NCI-H187 (cell line): ENCODE measurements at regions not wholly inside any gene's neighbourhood (a gene's known extent, or its start where the extent isn't known, plus 50 kb on each side); places are given as distances from the start of the nearest gene placed in this dataset.
"Not testable (repeated sequence)": the region's sequence is repeated elsewhere in the genome, so short reads cannot be mapped to it uniquely, and the experiment has no call there.

Experiments
- DNase-seq, 2 experiments: peaks; one replicate each; lab custom pipeline; 2025; lab: John Stamatoyannopoulos, UW

DNA sequence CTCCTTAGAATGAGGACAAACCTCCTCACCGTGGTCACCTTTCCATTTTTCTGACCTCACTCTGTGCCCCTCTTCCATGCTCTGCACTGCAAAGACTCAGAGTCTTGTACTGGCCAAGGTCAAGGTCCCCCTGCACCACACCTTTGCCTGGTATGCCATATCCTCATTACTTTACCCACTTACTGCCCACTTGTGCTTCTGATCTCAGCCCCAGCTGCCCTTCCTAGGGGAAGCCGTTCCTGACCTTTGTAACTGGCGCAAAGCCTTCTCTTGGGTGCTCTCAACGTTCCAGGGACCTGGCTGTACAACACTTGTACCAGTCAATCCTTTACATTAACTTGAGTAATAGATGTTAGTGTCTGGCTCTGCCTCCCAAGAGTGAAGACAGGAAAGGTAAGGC, 256.0 kb downstream of the SV2B start:
- no peak for DNase-seq

DNA sequence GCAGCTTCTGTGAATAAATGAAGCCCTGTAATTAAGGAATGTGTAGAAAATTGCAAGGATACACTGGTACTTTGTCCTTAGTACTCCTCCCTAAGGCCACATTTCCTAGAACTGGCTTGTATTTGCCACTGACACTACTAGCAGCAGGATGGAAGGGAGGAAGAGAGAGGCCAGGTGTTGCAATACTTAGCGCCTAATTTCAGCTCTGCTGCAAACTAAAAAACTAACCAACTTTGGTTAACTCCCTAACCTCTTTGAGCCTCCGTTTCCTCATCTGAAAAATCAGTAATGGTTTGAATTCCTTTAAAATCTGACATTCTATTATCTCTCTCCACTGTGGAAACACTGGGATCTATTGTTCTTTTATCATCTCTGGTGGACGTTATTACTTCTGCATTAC, 257.0 kb downstream of the SV2B start:
- DNase-seq: no peak

DNA sequence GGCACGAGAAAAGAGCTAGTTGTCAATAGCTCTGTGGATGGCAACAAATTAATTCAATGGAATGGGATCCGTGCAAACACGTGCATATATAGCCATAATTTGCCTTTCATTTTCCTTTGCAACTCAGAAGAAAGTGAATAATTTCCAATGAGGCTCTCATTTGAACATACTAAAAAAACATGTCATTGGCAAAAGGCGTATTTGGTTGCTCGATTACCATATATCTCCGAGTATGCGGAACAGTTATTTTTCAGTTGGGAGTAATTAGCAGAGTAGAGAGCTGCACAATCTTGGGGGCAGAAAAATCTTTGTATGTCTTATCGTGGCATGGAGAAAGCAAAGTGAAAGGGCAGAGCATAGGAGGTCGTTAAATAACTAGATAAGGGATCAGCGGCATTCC, 257.4 kb downstream of the SV2B start:
- no peak for DNase-seq

DNA sequence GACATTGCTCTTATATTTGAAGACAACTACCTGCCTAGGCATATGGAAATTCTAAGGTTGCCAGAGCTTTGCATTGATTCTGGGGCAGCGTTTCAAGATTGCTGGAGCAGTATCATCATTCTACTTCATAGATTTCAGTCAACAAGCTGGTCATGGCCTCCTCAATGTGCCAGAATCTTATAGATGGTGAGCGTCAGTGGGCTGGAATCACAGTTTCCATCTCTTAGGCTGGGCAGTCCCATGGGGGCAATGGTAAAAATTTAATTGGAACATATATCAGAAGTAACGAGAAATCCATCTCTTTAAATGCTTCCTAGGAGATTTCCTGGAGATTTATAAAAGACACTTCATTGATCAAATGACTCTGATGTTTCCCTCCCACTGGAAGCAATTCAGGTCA, 258.3 kb downstream of the SV2B start:
- DNase-seq: no peak

DNA sequence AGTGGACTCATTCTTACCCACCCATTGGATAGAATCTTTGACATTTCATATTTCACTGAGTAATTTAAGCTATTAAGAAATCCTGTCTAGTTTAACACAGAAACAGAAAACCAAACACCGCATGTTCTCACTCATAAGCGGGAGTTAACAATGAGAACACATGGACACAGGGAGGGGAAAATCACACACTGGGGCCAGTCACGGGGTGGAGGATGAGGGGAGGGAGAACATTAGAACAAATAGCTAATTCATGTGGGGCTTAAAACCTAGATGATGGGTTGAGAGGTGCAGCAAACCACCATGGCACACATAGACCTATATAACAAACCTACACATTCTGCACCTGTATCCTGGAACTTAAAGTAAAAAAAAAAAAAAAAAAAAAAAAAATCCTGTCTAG, 261.6 kb downstream of the SV2B start:
- not testable (repeated sequence) for DNase-seq

DNA sequence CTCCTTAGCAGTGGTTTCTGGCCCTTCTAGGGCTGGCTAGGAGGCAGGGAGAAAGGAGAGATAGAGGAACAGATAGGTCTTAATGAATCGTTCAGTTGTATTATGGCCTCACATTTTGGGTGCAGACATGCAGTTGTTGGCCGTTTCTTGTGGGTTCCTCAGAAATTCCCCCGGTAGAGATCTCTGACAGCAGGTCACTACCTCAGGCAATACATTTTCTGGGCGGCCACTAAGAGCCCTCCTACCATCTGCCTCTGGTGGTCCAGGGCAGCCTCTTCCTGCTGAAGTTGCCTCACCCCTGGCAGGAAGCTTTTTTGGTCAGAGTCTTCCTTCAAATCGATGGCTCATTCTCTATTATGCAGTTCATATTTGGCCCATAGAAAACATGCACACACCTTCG, 266.1 kb downstream of the SV2B start:
- no peak for DNase-seq

DNA sequence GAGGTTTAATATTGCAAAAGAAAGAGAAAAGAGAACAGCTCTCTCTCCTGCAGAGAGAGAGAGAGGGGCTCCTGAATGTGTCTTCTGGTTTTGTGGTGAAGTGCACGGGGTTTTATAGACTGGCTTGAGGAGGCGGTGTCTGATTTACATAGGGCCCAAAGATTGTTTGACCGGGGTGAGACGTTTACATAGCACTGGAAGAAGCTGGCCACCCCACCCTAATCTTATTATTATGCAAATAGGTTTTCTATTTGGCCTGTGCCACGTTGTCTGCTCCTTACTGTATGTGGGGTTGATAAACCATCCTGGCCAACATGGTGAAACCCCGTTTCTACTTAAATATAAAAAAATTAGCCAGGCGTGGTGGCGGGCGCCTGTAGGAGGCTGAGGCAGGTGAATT, 268.6 kb downstream of the SV2B start:
- DNase-seq: no peak

DNA sequence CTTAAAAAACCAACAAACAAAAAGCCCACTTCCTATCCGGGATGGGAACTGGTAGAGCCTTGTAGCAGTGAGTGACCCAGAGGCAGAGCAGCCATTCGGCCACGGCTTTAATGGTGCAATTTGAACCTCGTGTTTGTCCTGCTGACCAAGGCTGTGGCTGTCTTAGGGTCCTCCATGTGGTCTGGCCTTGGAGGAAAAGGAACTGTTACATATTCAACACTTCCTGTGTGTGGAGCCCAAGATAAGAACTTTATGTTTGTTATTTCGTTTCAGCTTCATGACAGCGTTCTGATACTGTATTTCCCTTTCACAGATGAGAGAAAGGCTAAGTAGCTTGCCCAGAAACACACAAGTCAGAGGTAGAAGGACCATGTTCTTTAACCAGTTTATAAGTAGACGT, 269.8 kb downstream of the SV2B start:
- no peak for DNase-seq

DNA sequence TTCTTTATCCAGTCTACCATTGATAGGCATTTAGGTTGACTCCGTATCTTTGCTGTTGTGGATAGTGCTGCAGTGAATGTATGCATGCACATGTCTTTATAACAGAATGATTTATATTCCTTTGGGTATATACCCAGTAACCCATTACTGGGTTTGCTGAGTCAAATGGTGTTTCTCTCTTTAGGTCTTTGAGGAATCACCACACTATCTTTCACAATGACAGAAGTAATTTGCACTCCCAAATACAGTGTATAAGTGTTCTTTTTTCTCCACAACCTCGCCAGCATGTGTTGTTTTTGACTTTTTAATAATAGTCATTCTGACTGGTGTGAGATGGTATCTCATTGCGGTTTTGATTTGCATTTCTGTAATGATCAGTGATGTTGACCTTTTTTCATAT, 271.3 kb downstream of the SV2B start:
- not testable (repeated sequence) for DNase-seq

DNA sequence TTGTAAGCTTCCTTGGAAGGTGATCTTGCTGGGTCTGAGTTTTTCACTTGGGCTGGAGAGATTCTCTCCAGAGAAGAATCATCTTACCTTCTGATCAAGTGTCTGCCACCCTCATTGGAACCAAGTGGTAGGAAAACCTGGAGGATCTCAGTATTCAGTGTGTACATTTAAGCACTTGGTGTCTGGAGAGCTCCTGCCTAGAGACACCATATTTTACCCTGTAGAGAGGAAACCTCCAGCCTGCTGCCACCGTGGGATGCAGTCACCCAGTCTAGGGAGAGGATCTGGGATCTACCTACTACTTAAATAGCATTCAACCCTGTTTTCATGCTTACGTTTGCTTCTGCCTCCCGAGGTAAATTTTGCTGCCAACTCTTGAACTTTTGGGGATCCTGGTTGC, 274.3 kb downstream of the SV2B start:
- no peak for DNase-seq

DNA sequence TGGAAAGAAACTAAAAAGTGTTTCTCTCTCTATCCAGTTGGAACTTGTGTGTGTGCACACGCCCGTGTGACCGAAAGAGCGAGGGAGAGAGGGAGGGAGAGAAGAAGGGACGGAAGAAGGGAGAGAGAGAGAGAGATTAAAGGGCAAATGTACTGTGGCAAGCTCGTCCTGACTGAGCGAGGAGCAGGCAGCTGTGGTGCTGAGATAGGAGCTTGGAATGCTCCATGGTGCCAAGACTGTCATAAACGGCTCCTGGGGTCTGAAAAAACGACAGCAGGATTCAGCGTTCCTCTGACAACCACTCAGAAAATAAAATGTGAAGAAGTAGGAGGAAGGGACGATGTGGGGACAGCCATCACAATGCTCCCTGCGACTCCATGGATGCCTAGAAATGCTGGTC, 276.0 kb downstream of the SV2B start:
- no peak for DNase-seq

DNA sequence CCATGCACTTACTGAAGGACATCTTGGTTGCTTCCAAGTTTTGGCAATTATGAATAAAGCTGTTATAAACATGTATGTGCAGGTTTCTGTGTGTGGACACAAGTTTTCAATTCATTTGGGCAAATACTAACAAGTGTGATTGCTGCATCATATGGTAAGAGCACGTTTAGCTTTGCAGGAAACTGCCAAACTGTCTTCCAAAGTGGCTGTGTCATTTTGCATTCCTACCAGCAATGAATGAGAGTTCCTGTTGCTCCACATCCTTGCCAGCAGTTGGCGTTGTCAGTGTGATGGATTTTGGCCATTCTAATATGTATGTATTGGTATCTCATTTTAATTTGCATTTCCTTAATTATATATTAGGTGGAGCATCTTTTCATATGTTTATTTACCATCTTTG, 280.1 kb downstream of the SV2B start:
- DNase-seq: no peak

DNA sequence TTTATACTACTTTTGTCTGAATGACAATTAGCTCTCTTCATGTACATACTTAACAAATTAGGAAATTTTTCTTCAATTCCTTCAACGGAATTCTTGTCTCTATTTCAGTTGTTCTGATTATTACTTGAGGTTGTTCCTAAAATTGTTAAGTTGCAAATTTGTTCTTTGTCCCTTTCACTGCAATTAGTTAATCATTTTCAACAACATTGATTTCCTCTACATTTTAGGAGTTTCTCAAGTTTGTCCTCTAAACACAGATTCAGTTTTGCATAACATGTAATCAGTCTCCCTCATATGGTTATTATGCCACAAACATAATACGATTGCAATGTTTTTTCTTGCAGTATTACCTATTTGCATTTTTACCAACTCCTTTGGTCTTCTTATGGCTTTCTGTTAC, 283.5 kb downstream of the SV2B start:
- no peak for DNase-seq

DNA sequence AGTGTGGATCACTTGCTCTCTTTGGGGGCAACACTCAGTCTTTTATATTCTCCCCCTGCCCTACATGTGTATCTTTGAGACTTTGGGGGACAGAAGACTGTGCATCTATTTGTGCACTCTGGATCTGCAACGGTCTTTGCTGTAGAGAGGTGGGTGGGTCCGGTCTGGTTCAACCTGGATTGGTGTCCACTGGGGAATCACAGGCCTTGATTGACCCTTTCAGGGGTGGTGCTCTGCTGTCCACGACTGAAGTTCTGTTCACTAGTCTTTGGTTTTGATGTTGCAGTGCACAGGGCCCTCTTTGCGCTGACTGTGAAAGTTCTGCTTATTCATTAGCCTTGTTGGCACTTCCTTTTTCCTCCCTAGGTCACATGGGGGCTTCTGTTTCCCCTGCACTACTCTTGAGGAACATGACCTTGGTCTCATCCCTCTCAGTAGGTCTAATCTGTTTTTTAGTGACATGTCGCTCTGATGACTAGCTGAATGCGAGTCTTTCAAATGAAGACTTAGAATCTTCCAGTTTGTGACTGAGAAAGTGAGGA, 284.2 kb downstream of the SV2B start:
- DNase-seq: no peak

DNA sequence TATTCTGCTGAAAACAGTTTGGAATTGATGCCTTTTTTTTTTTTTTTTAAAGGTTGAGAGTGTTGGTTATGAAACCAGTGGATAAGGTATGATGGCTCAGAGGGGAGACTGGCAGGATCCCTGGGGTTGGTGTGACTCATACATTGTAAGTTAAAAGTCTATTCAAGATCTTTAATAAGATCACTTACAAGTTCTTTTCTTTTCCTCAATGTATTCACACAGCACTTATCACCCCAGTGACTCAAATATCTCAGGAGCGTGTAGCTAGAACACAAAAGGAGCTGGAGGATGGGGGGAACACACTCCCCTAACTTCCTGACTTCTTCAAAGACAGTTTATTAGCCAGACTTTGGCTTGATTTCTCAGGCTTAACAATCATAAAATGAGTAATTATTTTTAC, 285.3 kb downstream of the SV2B start:
- no peak for DNase-seq

DNA sequence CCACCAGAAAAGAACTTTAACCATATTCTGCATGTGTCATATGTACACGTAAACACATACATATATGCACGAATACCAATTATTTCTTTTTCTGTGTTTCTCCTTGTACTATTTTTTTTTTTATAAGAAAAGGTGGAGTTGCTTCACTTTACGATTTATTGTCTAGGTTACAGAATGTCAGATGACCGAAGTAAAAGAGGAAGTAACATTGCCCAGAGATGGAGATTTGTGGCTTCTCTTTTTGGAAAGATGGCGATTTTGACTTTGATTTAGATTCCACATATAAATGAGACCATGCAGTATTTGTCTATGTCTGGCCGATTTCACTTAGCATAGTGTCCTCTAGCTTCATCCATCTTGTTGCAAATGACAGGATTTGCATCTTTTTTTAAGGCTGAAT, 293.1 kb downstream of the SV2B start:
- DNase-seq: no peak

DNA sequence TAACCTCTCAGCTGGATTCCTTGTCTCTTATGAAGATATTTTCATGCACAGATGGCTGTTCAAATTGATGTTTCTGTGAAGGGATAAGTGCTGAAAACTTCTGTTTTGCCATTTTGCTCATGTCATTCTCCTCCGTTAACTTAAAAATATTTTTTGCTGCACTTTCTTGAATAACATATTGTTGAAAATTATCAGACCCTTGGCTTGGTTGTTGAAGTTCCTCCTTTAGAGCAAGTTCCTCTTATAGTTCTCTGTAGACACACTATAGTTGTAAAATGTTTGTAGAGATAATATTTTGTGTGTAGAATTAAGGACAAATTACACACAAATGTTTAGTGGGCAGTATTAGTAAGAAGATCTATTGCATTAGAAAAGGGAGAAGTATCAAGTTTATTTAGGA, 300.4 kb downstream of the SV2B start:
- no peak for DNase-seq

DNA sequence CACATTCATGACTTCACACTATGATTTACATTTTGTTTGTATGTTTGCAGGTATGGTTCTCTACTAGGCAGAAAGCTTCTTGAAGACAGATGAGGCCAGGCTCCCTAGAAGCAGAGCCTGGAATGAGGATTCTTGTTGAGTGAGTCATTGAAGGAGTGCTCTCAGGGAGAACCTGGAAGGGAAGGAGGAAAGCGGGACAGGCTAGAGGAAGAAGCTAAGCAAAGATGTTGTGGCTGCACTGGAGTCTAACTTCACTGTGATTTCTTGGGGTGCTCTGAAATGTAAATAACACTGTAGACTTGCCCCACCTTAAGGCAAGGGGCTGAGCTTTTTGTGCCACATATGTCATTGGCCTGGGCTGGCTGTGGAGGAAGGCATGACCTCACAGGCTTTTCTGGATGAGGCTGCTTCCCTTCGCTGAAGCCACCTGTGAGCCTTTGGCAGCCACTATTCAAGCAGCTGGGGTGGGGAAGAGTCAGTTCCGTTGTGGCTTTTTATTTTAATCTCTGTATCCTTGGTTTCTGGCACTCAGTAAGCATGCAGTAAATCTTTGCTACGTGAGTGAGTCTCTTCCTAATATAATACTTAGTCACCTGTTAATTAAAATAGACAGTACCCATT, 307.3 kb downstream of the SV2B start:
- DNase-seq: no peak

DNA sequence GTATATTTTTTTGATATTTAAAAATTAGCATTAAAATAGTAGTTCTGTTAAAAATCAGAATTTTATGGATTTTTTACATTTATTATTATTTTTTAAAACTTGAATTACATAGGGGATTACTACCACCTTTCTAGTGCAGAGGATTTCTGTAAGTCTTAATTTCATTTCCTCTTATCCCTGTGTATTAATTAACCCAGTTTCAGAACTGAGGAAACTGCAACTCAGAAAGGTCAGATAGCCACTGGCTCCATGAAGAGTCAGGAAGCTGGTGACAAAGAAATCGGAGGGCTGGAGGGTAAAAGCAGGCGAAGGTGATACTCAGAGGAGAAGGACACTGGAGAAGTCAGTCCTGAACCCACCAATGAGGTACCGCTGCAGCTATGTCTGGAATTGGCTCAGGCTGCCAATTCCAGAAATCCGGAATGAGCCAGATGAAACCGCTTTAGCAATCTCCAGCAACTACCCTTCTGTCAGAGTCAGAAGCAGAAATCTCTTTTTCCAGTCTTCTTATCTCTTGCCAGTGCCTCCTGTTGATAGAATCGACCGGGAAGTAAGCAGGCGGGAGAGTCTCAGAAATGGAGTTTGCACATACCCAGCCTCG, 308.5 kb downstream of the SV2B start:
- no peak for DNase-seq

DNA sequence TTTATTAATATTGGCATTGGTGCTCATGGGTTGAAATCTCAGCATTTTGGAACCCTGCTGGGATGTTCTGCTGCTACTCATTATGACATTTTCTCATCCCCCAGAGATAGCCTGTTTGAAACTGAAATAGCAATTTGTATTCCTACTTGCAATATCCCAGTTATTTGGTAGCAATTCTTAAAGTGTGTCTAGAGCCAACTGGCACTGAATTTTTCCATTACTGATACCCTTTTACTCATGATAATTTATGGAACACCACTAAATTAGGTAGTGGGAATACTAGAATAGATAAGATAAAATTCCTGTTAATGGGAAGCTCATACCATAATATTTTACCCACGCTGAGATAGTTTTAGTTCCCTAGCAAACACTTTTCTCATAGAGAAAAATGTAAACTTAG, 309.3 kb downstream of the SV2B start:
- DNase-seq: no peak

DNA sequence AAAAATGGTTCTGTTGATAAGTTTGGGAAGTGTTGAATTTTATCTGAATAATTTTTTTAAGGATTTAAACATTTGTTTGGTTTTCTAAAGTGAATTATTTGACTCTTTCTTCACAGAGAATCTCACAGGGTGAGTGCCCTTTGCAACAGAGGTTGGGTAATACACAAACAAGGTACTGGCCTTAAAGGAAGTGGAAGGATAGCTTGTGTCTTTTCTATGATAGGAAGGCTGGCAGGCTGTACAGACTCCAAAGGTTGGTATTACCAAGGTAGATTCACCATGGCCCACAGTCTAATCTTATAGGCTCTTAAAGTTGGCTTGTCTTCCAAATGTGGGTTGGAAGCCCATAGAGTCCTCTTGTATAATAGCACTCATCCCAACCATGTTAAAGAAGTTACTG, 311.5 kb downstream of the SV2B start:
- no peak for DNase-seq

DNA sequence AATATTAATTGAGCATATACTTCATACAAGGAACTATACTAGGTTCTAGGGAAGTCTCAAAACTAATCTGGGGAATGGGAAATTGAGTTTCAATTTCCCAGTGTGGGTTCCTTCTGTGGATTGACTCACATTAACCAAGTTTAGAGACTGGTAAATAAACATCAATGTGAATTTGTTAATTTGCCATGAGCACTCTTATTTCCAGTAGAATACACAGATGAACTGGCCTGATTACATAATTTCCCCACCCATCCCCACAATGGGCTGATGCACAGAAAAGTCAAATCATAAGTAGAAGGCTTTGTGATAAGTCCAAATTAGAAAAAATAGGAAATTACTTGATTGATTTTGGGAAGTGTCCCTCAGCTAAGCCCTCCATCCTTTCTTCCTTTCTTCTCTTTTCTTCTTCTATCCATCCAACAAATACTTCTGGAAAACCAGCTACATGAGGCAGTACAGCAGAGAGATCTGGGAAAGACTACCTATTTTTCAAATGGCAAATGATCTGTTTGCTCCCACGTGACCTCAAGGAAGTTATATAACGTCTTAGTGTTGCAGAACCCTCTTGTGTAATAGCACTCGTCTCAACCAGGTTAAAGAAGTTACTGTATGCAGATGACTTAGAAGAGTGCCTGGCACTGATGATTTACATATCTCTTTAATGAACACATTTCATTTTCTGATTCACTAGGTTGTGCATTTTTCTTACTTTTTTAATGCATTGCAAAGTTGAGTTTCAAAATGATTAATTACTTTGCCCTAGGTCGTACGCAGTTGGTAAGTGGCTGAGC, 312.3 kb downstream of the SV2B start:
- no peak for DNase-seq

DNA sequence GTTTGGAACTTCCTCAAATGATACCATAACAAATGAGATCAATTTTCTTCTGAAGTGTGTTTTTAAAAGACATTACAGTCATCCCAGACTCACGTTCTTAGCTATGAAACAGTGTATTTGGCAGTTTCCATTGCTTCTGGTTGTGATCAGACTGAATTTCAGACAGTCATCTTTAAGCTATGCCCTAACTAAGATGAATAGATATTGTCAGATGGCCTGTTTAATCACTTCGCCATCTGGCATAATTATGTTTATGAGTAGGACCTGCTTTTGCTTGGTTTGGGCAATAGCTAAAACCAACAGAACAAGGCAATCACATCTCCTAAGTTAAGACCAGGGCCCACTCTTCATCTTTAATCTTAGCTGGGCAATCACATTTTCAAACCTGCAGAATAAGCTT, 313.1 kb downstream of the SV2B start:
- DNase-seq: no peak
